HCT116 (cell line): ENCODE measurements at regions not wholly inside any gene's neighbourhood (a gene's known extent, or its start where the extent isn't known, plus 50 kb on each side); places are given as distances from the start of the nearest gene placed in this dataset.

Experiments
- ATAC-seq: fragments of 200-7000 bp; cut with Tn5 transposase; 2 replicates; pipeline ENCODE4 v1.9.1; 2020; ENCODE audit warnings: mild to moderate bottlenecking, moderate library complexity
- BruUV-seq: library from RNA; stranded (reverse); fragments of 400-500 nt; replicated peaks from 2 replicates; lab custom pipeline; 2021; lab: Mats Ljungman, UMichigan
- CTCF ChIA-PET: fragments of 300-600 bp; sonication (Branson Sonifier 250); formaldehyde crosslinking; loops from one replicate; lab custom pipeline; 2021; ENCODE audit warnings: antibody characterized with exemption; lab: Charles Lee
- POLR2A ChIA-PET: fragments of 300-600, 350-600 bp; sonication (Branson Sonifier 250); formaldehyde crosslinking; loops from one replicate; lab custom pipeline; 2021; ENCODE audit warnings: antibody characterized with exemption; lab: Charles Lee
- RAD21 ChIA-PET, 2 experiments: fragments of 300-600 bp; sonication (Branson Sonifier 250); formaldehyde crosslinking; loops; one replicate each; lab custom pipeline; 2023; ENCODE audit warnings: low total read pairs in 2 of 2; ENCODE audit not compliant: uncharacterized antibody in 2 of 2, unreplicated experiment in 2 of 2, low non-redundant PET in 1 of 2; lab: Charles Lee
- DNase-seq: peaks from one replicate; pipeline ENCODE4 v3.0.0-alpha.2; 2010; ENCODE audit warnings: low read depth, low spot score
- H2AFZ ChIP-seq: fragments of 200-600 bp; shearing (Covaris generic), sonication (generic); 2 replicates; pipeline ENCODE4 v1.6.1; 2017; ENCODE audit warnings: low read depth, mixed run types, mixed read lengths, antibody characterized with exemption, low read length; ENCODE audit not compliant: poor library complexity, severe bottlenecking
- H3K27ac ChIP-seq: 2 replicates; pipeline ENCODE4 v1.5.1; 2012; ENCODE audit warnings: low read depth, low read length
- H3K27me3 ChIP-seq: fragments of 200-600 bp; sonication (generic); 2 replicates; pipeline ENCODE4 v1.6.1; 2016; ENCODE audit warnings: mixed run types, low read length, mixed read lengths; ENCODE audit not compliant: insufficient read depth
- H3K36me3 ChIP-seq, 2 experiments: fragments of 200-500 bp in 1 of 2; fragments of 200-600 bp in 1 of 2; sonication (Bioruptor generic) in 1 of 2; sonication (generic) in 1 of 2; 2 replicates each; pipeline versions ENCODE4 v1.5.1 to v1.6.1; 2014 to 2016; ENCODE audit warnings: low read length in 2 of 2, inconsistent platforms in 1 of 2, mixed read lengths in 1 of 2, mixed run types in 1 of 2; ENCODE audit not compliant: insufficient read depth in 2 of 2, control insufficient read depth in 1 of 2
- H3K4me1 ChIP-seq, 2 experiments: fragments of 200-600 bp in 1 of 2; sonication (generic) in 1 of 2; 2 replicates each; pipeline versions ENCODE4 v1.5.1 to v1.6.1; 2012 to 2017; ENCODE audit warnings: low read length in 2 of 2, inconsistent platforms in 1 of 2, mild to moderate bottlenecking in 1 of 2, mixed read lengths in 1 of 2, mixed run types in 1 of 2, moderate library complexity in 1 of 2; ENCODE audit not compliant: insufficient read depth in 2 of 2, control insufficient read depth in 1 of 2
- H3K4me2 ChIP-seq: fragments of 200-600 bp; sonication (generic); 2 replicates; pipeline ENCODE4 v1.6.1; 2017; ENCODE audit warnings: mixed run types, low read length, mixed read lengths
- H3K4me3 ChIP-seq, 2 experiments: fragments of 200-600 bp in 1 of 2; sonication (generic) in 1 of 2; replicated peaks in 1 of 2; 2 replicates each; pipeline ENCODE4 v1.5.1; 2011 to 2016; ENCODE audit warnings: low read length in 2 of 2, control low read depth in 1 of 2, low read depth in 1 of 2, mild to moderate bottlenecking in 1 of 2, mixed read lengths in 1 of 2, mixed run types in 1 of 2
- H3K79me2 ChIP-seq: fragments of 200-600 bp; sonication (generic); 2 replicates; pipeline ENCODE4 v1.6.1; 2017; ENCODE audit warnings: mild to moderate bottlenecking, mixed run types, low read length, moderate library complexity, mixed read lengths; ENCODE audit not compliant: insufficient read depth
- H3K9ac ChIP-seq: fragments of 200-600 bp; sonication (generic); 2 replicates; pipeline ENCODE4 v1.6.1; 2016; ENCODE audit warnings: low read length, mixed read lengths
- H3K9me2 ChIP-seq: fragments of 200-600 bp; sonication (generic), shearing (Covaris generic); 2 replicates; pipeline ENCODE4 v1.6.1; 2017; ENCODE audit warnings: mixed run types, mild to moderate bottlenecking, moderate library complexity; ENCODE audit not compliant: insufficient read depth
- H3K9me3 ChIP-seq, 2 experiments: fragments of 200-500 bp in 1 of 2; fragments of 200-600 bp in 1 of 2; sonication (Bioruptor generic) in 1 of 2; sonication (generic) in 1 of 2; 2 replicates each; pipeline ENCODE4 v1.6.1; 2014 to 2017; ENCODE audit warnings: low read length in 2 of 2, mixed read lengths in 2 of 2, inconsistent platforms in 1 of 2, low read depth in 1 of 2, mild to moderate bottlenecking in 1 of 2, mixed run types in 1 of 2, moderate library complexity in 1 of 2; ENCODE audit not compliant: control insufficient read depth in 1 of 2, insufficient read depth in 1 of 2
- H4K20me1 ChIP-seq: fragments of 200-600 bp; sonication (generic), shearing (Covaris generic); 2 replicates; pipeline ENCODE4 v1.6.1; 2017; ENCODE audit warnings: mixed run types, mild to moderate bottlenecking, moderate library complexity; ENCODE audit not compliant: insufficient read depth
- CBX3 ChIP-seq: IDR thresholded peaks from 2 replicates; pipeline ENCODE4 v1.6.1; 2012; ENCODE audit warnings: low read depth
- EGR1 ChIP-seq: IDR thresholded peaks from 2 replicates; pipeline ENCODE4 v1.6.1; 2012; ENCODE audit warnings: low read depth
- EZH2 ChIP-seq: fragments of 200-600 bp; sonication (generic); IDR thresholded peaks from 2 replicates; pipeline ENCODE4 v1.6.1; 2017; ENCODE audit warnings: antibody characterized with exemption, mixed run types
- FOSL1 ChIP-seq: IDR thresholded peaks from 2 replicates; pipeline ENCODE4 v1.6.1; 2012; ENCODE audit warnings: low read depth
- POLR2A ChIP-seq: IDR thresholded peaks from 2 replicates; pipeline ENCODE4 v1.7.0; 2011; ENCODE audit warnings: borderline replicate concordance; ENCODE audit not compliant: insufficient read depth, insufficient read length; ENCODE audit errors: extremely low read depth
- POLR2AphosphoS5 ChIP-seq: IDR thresholded peaks from 2 replicates; pipeline ENCODE4 v1.6.1; 2011; ENCODE audit warnings: mild to moderate bottlenecking, low read depth, low read length, moderate library complexity
- RAD21 ChIP-seq: IDR thresholded peaks from 2 replicates; pipeline ENCODE4 v1.6.1; 2012; ENCODE audit warnings: low read depth, mild to moderate bottlenecking
- SIN3A ChIP-seq: IDR thresholded peaks from 2 replicates; pipeline ENCODE4 v1.6.1; 2012; ENCODE audit warnings: low read depth
- SRF ChIP-seq: IDR thresholded peaks from 2 replicates; pipeline ENCODE4 v1.6.1; 2012; ENCODE audit warnings: low read depth
- ZNF274 ChIP-seq: fragments of 200-500 bp; sonication (Bioruptor generic); IDR thresholded peaks from 2 replicates; pipeline ENCODE4 v1.6.1; 2014; ENCODE audit warnings: mild to moderate bottlenecking, low read depth, low read length, inconsistent platforms
- intact Hi-C: fragments of 100-400 bp; cut with micrococcal nuclease; formaldehyde crosslinking; loops from 2 replicates; pipeline ENCODE4 v1.10.0; 2022
- TF ChIP-seq, protein P1 (sequence below): IDR thresholded peaks from 2 replicates; pipeline ENCODE4 v1.6.1; 2012
- TF ChIP-seq, protein P2 (sequence below), 3 experiments: fragments of 200-600 bp in 1 of 3; sonication (generic) in 1 of 3; IDR thresholded peaks in 2 of 3; conservative IDR thresholded peaks in 1 of 3; 2 replicates each; pipeline ENCODE4 v1.5.1; 2012 to 2017; ENCODE audit warnings: low read depth in 2 of 3, low read length in 2 of 3, antibody characterized with exemption in 1 of 3, borderline replicate concordance in 1 of 3, control low read depth in 1 of 3, mild to moderate bottlenecking in 1 of 3, mixed read lengths in 1 of 3, mixed run types in 1 of 3, moderate library complexity in 1 of 3; ENCODE audit not compliant: insufficient read depth in 1 of 3

DNA sequence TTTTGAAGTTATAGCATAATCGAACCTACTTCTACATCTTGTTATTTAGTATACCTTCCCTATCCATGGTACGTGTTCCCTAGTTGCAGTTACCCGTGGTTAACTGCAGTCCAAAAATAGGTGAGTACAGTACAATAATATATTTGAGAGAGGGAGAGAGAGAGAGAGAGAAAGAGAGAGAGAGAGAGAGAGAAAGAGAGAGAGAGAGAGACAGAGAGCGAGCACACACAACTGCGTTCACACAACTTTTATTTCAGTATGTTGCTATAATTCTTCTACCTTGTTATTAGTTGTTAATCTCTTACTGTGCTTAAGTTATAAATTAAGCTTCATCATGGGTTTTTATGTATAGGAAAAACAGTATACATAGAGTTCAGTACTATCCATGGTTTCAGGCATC, 928.1 kb downstream of the TUSC7 start:
- Histone ChIP-seq H3K9me3 (no peaks in the 10 kb centered on the region), H3K79me2 (no peaks in the 10 kb centered on the region), H3K4me3 (no peak overlapping the region), H3K27me3 (no peaks in the 10 kb centered on the region)
- no TSS peak for BruUV-seq
- ChIA-PET POLR2A (no interaction called here), CTCF (no interaction called here)
- TF ChIP-seq RAD21 = no peak
- TF ChIP-seq ZNF274 = no peak
- no peak for TF ChIP-seq FOSL1
- TF ChIP-seq SRF = no peak
- no peak for TF ChIP-seq CBX3
- no peak for TF ChIP-seq SIN3A
- TF ChIP-seq EZH2 = no peak
- TF ChIP-seq POLR2A = no peak
- TF ChIP-seq POLR2AphosphoS5 = no peak
- no peak for TF ChIP-seq EGR1
- TF ChIP-seq, protein P1, sequence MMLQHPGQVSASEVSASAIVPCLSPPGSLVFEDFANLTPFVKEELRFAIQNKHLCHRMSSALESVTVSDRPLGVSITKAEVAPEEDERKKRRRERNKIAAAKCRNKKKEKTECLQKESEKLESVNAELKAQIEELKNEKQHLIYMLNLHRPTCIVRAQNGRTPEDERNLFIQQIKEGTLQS = no peak
- TF ChIP-seq, protein P2, sequence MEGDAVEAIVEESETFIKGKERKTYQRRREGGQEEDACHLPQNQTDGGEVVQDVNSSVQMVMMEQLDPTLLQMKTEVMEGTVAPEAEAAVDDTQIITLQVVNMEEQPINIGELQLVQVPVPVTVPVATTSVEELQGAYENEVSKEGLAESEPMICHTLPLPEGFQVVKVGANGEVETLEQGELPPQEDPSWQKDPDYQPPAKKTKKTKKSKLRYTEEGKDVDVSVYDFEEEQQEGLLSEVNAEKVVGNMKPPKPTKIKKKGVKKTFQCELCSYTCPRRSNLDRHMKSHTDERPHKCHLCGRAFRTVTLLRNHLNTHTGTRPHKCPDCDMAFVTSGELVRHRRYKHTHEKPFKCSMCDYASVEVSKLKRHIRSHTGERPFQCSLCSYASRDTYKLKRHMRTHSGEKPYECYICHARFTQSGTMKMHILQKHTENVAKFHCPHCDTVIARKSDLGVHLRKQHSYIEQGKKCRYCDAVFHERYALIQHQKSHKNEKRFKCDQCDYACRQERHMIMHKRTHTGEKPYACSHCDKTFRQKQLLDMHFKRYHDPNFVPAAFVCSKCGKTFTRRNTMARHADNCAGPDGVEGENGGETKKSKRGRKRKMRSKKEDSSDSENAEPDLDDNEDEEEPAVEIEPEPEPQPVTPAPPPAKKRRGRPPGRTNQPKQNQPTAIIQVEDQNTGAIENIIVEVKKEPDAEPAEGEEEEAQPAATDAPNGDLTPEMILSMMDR (IDR thresholded peaks at IDR 0.05 in 2 of 3, conservative IDR thresholded peaks at IDR 0.05 in 1 of 3; ENCODE audit: borderline replicate concordance in 1 of 3, insufficient read depth in 1 of 3, low read depth in 2 of 3, low read length in 2 of 3) = no peak
- TF ChIP-seq, all 23 proteins: peak for 0
- no peak overlapping the region for H2AFZ ChIP-seq
- H3K27ac ChIP-seq = no peak overlapping the region
- H3K9ac ChIP-seq = no peak overlapping the region
- DNase-seq = no peak
- no peaks in the 10 kb centered on the region for H4K20me1 ChIP-seq
- no peak for ATAC-seq
- H3K9me2 ChIP-seq = no peaks in the 10 kb centered on the region
- no peak overlapping the region for H3K4me2 ChIP-seq
- intact Hi-C loops = no loop called here
- H3K36me3 ChIP-seq = no peaks in the 10 kb centered on the region
- no peaks in the 10 kb centered on the region for H3K4me1 ChIP-seq
- RAD21 ChIA-PET = no interaction called here
